Liver (tissue), 8 donors: ENCODE measurements at regions not wholly inside any gene's neighbourhood (a gene's known extent, or its start where the extent isn't known, plus 50 kb on each side); places are given as distances from the start of the nearest gene placed in this dataset.

Experiments used
- DNase-seq: peaks from one replicate; pipeline ENCODE4 v3.0.0-alpha.2; 2017; ENCODE audit warnings: low spot score
- H3K27ac ChIP-seq, 2 donors: one replicate each; pipeline ENCODE4 v1.7.0; 2013; ENCODE audit warnings: inconsistent platforms in 2 of 2, low read length in 2 of 2, control low read depth in 1 of 2, low read depth in 1 of 2, mild to moderate bottlenecking in 1 of 2
- H3K27me3 ChIP-seq, 4 donors: one replicate each; pipeline versions ENCODE4 v1.6.1 to v1.7.0; 2013; ENCODE audit warnings: low read length in 3 of 4, inconsistent platforms in 1 of 4, mild to moderate bottlenecking in 1 of 4, moderate library complexity in 1 of 4; ENCODE audit not compliant: control insufficient read depth in 4 of 4, insufficient read depth in 4 of 4
- H3K36me3 ChIP-seq, 4 donors: one replicate each; pipeline versions ENCODE4 v1.6.1 to v1.7.0; 2013; ENCODE audit warnings: low read length in 3 of 4, mild to moderate bottlenecking in 3 of 4, low read depth in 1 of 4, moderate library complexity in 1 of 4; ENCODE audit not compliant: control insufficient read depth in 4 of 4, insufficient read depth in 3 of 4
- H3K4me1 ChIP-seq, 4 donors: one replicate each; pipeline versions ENCODE4 v1.6.1 to v1.7.0; 2013; ENCODE audit warnings: low read length in 3 of 4, mild to moderate bottlenecking in 3 of 4, moderate library complexity in 1 of 4; ENCODE audit not compliant: control insufficient read depth in 4 of 4, insufficient read depth in 4 of 4
- H3K4me3 ChIP-seq, 3 donors: one replicate each; pipeline versions ENCODE4 v1.6.1 to v1.7.0; 2013; ENCODE audit warnings: low read length in 3 of 3, control low read depth in 1 of 3, low read depth in 1 of 3, mild to moderate bottlenecking in 1 of 3
- H3K9ac ChIP-seq, 2 donors: one replicate each; pipeline ENCODE4 v1.7.0; 2013; ENCODE audit warnings: low read length in 2 of 2, mild to moderate bottlenecking in 2 of 2, moderate library complexity in 2 of 2, control low read depth in 1 of 2, low read depth in 1 of 2
- H3K9me3 ChIP-seq, 4 donors: one replicate each; pipeline versions ENCODE4 v1.6.1 to v1.7.0; 2013; ENCODE audit warnings: low read length in 3 of 4; ENCODE audit not compliant: control insufficient read depth in 4 of 4
- ATF3 ChIP-seq: IDR thresholded peaks from 2 replicates; pipeline ENCODE4 v1.6.1; 2016; ENCODE audit warnings: antibody characterized with exemption
- CTCF ChIP-seq: fragments of 150-350 bp; IDR thresholded peaks from 2 replicates; pipeline ENCODE4 v1.5.1; 2017; ENCODE audit warnings: improper control_type of control experiment, low read depth, low read length; ENCODE audit not compliant: missing input control
- EGR1 ChIP-seq, 2 donors: IDR thresholded peaks; 2 replicates each; pipeline ENCODE4 v1.6.1; 2016 to 2018; ENCODE audit warnings: antibody characterized with exemption in 2 of 2, low read depth in 2 of 2
- FOXA1 ChIP-seq: IDR thresholded peaks from 2 replicates; pipeline ENCODE4 v1.6.1; 2016; ENCODE audit warnings: antibody characterized with exemption
- FOXA2 ChIP-seq: IDR thresholded peaks from 2 replicates; pipeline ENCODE4 v1.6.1; 2016; ENCODE audit warnings: antibody characterized with exemption
- GABPA ChIP-seq, 2 donors: IDR thresholded peaks in 1 of 2; conservative IDR thresholded peaks in 1 of 2; 2 replicates each; pipeline ENCODE4 v1.6.1; 2016; ENCODE audit warnings: antibody characterized with exemption in 2 of 2, mild to moderate bottlenecking in 1 of 2, moderate library complexity in 1 of 2
- HNF4A ChIP-seq, 2 donors: conservative IDR thresholded peaks; 2 replicates each; pipeline ENCODE4 v1.6.1; 2016; ENCODE audit warnings: antibody characterized with exemption in 2 of 2, mild to moderate bottlenecking in 2 of 2
- HNF4G ChIP-seq: IDR thresholded peaks from 2 replicates; pipeline ENCODE4 v1.6.1; 2016; ENCODE audit warnings: antibody characterized with exemption
- JUND ChIP-seq, 2 donors: IDR thresholded peaks; 2 replicates each; pipeline ENCODE4 v1.6.1; 2016; ENCODE audit warnings: antibody characterized with exemption in 2 of 2
- MAX ChIP-seq: IDR thresholded peaks from 2 replicates; pipeline ENCODE4 v1.6.1; 2016; ENCODE audit warnings: antibody characterized with exemption
- NR2F2 ChIP-seq: IDR thresholded peaks from 2 replicates; pipeline ENCODE4 v1.6.1; 2016; ENCODE audit warnings: antibody characterized with exemption
- RAD21 ChIP-seq, 2 donors: IDR thresholded peaks; 2 replicates each; pipeline ENCODE4 v1.6.1; 2016; ENCODE audit warnings: antibody characterized with exemption in 2 of 2, mild to moderate bottlenecking in 2 of 2
- REST ChIP-seq: IDR thresholded peaks from 2 replicates; pipeline ENCODE4 v1.6.1; 2016; ENCODE audit warnings: antibody characterized with exemption, mild to moderate bottlenecking
- RXRA ChIP-seq, 2 donors: IDR thresholded peaks; 2 replicates each; pipeline ENCODE4 v1.6.1; 2017 to 2018; ENCODE audit warnings: antibody characterized with exemption in 2 of 2, mild to moderate bottlenecking in 1 of 2
- SP1 ChIP-seq: IDR thresholded peaks from 2 replicates; pipeline ENCODE4 v1.6.1; 2018; ENCODE audit warnings: antibody characterized with exemption, mild to moderate bottlenecking
- TAF1 ChIP-seq: conservative IDR thresholded peaks from 2 replicates; pipeline ENCODE4 v1.6.1; 2016; ENCODE audit warnings: antibody characterized with exemption, mild to moderate bottlenecking
- YY1 ChIP-seq: IDR thresholded peaks from 2 replicates; pipeline ENCODE4 v1.6.1; 2016; ENCODE audit warnings: antibody characterized with exemption, mild to moderate bottlenecking
- ZBTB33 ChIP-seq: IDR thresholded peaks from 2 replicates; pipeline ENCODE4 v1.6.1; 2016; ENCODE audit warnings: antibody characterized with exemption
- WGBS: extraction: QIAGEN DNeasy Blood & Tissue Kit; methylation state at CpG from one replicate; pipeline ENCODE4 v1.1.7; 2013; 5-methylcytosine and 5-hydroxymethylcytosine counted together
- donor health status: healthy.
- donor health status: healthy.
- donor health status: healthy.
- donor health status: healthy.
- donor health status: healthy.

- no peak overlapping the region for H3K9ac ChIP-seq
- no peak for TF ChIP-seq HNF4G
- TF ChIP-seq TAF1 = no peak
- no peak for TF ChIP-seq HNF4A (conservative IDR thresholded peaks at IDR 0.05)
- no peak for TF ChIP-seq RXRA (IDR thresholded peaks at IDR 0.05)
- no peak for TF ChIP-seq ATF3
- no peak for TF ChIP-seq FOXA1
- no peak for TF ChIP-seq RAD21 (IDR thresholded peaks at IDR 0.05)
- TF ChIP-seq SP1 = no peak
- no peak for TF ChIP-seq NR2F2
- no peak for TF ChIP-seq REST
- no peak for TF ChIP-seq EGR1 (IDR thresholded peaks at IDR 0.05; ENCODE audit: low read depth in 2 of 2)
- no peak for TF ChIP-seq ZBTB33
- no peak for TF ChIP-seq JUND (IDR thresholded peaks at IDR 0.05)
- TF ChIP-seq CTCF = no peak
- TF ChIP-seq FOXA2 = no peak
- TF ChIP-seq GABPA (IDR thresholded peaks at IDR 0.05 in 1 of 2, conservative IDR thresholded peaks at IDR 0.05 in 1 of 2) = no peak
- TF ChIP-seq MAX = no peak
- no peak for TF ChIP-seq YY1
- no peak for DNase-seq
- H3K9me3 ChIP-seq = peaks cover 0 to 10% (median 0%) of the 10 kb centered on the region in 4 donors
- H3K27me3 ChIP-seq = peaks cover 0 to 5% (median 0%) of the 10 kb centered on the region in 4 donors
- H3K27ac ChIP-seq = no peak overlapping the region
- no peaks in the 10 kb centered on the region for H3K4me1 ChIP-seq
- no peaks in the 10 kb centered on the region for H3K36me3 ChIP-seq
- WGBS = 63% methylated on average over 6 of the region's 6 CpGs
- H3K4me3 ChIP-seq = no peak overlapping the region
Measured at GRCh38 chr16:55189224-55189623, 134.8 kb upstream of the IRX6 start.
